Choroid plexus epithelial cell (primary cell): ENCODE measurements at regions not wholly inside any gene's neighbourhood (a gene's known extent, or its start where the extent isn't known, plus 50 kb on each side); places are given as distances from the start of the nearest gene placed in this dataset.

Experiments
- DNase-seq: peaks from one replicate; pipeline ENCODE4 v3.0.0-alpha.2; 2010; ENCODE audit warnings: low read depth
- H3K4me3 ChIP-seq: 2 replicates; pipeline ENCODE4 v1.5.1; 2011; ENCODE audit warnings: low read depth, mild to moderate bottlenecking, control low read depth, low read length, moderate library complexity
- TF ChIP-seq, protein P1 (sequence below): conservative IDR thresholded peaks from 2 replicates; pipeline ENCODE4 v1.5.1; 2011; ENCODE audit warnings: low read depth, mild to moderate bottlenecking, control low read depth, inconsistent platforms, low read length, moderate library complexity

DNA sequence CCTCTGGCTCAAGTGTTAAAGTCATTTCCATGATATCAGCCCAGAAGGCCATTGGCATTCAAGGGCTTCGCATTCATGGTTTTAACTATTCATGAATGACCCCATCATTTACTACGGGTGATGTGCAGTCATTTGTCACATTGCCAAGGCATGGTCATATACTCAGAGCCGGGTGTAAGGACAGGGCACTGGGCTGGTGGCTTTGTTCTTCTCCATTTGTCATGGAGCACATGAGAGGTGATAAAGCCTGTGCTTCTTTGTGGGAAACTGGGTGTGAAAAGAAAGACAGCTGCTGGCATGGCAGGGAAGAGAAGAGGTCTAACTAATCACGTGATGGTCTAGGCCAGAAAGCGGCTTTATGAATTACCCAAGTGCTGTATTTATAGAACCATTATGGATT lies 132.2 kb upstream of the PLXNA4 start:
- DNase-seq: no peak
- no peak overlapping the region for H3K4me3 ChIP-seq
- TF ChIP-seq, protein P1, sequence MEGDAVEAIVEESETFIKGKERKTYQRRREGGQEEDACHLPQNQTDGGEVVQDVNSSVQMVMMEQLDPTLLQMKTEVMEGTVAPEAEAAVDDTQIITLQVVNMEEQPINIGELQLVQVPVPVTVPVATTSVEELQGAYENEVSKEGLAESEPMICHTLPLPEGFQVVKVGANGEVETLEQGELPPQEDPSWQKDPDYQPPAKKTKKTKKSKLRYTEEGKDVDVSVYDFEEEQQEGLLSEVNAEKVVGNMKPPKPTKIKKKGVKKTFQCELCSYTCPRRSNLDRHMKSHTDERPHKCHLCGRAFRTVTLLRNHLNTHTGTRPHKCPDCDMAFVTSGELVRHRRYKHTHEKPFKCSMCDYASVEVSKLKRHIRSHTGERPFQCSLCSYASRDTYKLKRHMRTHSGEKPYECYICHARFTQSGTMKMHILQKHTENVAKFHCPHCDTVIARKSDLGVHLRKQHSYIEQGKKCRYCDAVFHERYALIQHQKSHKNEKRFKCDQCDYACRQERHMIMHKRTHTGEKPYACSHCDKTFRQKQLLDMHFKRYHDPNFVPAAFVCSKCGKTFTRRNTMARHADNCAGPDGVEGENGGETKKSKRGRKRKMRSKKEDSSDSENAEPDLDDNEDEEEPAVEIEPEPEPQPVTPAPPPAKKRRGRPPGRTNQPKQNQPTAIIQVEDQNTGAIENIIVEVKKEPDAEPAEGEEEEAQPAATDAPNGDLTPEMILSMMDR: no peak

DNA sequence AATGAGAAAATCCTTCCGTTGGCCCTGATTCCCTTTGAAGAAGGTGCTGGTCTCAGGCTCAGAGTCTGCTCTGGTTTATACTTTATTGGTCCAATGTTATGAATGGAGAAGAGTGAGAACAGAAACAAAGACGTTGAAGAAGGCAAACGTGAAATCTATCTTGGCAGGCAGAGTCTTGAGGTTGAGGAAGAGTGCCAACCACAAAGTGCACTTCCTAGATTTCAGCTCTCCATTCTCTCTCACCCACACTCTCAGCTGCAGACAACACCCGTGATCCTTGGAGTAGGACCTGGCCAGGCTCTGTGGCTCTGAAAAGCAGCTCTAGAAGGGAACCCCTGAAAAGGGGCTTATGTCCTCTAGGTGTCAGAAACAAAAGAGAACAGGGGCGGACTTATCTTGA lies 128.9 kb upstream of the PLXNA4 start:
- DNase-seq: no peak
- TF ChIP-seq, protein P1: no peak
- no peak overlapping the region for H3K4me3 ChIP-seq

DNA sequence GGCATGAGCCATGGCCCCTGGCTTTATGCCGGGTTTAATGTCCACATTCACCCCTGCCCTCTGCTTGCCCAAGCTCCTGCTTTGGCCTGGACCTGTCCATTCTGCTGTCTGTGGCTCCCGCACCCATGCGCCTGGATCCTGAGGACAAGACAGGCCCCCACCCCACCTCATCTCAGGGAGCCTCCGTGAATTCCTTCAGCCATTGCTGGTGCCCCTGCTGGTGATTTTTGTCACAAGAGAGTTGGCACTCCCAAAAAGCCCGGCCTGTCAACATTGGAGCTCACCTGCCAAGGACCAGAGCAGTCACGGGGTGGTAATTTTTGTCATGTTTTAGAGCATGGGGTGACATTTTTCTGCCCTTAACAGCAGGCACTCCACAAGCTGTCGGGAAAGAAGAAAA lies 127.5 kb upstream of the PLXNA4 start:
- DNase-seq: no peak
- TF ChIP-seq, protein P1: no peak

DNA sequence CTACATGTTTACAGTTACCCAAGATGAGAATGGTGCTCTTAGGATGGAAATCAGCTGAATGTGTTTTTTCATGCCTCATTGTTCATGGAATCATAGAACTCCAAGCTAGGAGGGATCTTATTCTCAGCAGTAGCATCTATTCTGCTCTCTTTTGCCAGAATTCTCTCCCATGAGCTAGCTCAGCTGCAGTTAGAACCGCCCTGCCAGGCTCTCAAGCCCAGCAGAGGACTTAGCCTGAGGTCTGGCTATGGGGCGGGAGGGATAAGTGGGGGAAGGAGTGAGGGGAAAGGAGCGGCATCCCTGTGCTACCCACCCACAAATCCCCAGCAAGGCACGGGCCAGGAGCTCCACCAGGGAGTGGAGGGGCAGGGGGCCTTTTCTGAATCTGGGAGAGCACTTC lies 120.7 kb upstream of the PLXNA4 start:
- no peak overlapping the region for H3K4me3 ChIP-seq
- TF ChIP-seq, protein P1: no peak
- DNase-seq: no peak

More for the DNA sequence above, 127.5 kb upstream of the PLXNA4 start:
- H3K4me3 ChIP-seq: no peak overlapping the region

DNA sequence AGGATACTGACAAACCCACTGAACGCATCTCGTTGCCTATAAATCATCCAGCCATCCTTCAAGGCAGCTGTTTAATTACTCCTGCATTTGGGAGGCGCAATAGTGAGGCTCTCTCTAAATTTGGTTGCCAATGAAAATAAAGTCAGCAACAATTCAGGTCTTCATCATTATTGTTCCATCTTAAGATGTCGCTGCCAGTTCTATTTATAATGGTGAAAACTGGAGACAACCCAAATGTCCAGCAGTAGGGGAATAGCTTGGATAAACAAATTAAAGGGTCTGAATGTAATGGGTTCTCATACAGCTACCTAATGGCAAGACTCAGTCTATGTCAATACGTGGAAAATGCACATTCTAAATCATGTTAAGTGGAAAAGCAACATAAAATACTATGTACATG lies 120.1 kb upstream of the PLXNA4 start:
- no peak for DNase-seq
- H3K4me3 ChIP-seq: no peak overlapping the region
- TF ChIP-seq, protein P1: no peak

DNA sequence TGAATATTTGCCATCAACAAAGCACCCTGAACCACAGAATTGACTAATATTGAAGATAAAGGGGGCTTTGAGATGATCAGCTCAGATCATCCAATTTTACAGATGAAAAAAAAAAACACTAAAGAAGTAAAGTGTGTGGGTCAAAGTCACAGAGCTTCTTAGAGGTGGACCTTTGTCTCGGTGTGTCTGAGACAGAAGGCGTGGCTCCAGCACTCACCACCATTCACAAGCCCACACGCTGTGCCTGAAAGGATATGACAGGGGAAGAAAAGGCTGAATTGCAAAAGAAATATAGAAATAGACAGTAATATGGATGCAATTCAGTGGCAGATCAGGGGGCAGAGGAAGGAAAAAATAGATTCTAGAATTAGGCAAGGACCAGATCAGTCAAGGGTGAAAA lies 114.9 kb upstream of the PLXNA4 start:
- no peak for DNase-seq
- no peak overlapping the region for H3K4me3 ChIP-seq
- TF ChIP-seq, protein P1: no peak

DNA sequence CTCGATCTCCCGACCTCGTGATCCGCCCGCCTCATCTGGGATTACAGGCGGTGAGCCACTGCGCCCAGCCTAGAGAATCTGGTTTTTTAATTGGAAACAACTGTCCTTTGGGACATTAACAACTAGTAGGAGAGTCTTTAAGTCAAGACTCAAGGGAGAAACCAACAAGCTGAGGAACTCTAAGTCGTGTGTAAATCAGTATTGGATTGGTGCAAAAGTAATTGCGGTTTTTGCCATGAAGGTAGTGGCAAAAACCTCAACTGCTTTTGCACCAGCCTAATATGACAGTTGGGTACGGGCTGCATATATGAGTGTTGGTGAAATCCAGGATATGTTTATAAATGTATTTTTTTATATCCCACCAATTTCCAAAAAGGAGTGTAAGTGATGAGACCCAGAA lies 113.9 kb upstream of the PLXNA4 start:
- TF ChIP-seq, protein P1: no peak
- no peak overlapping the region for H3K4me3 ChIP-seq
- DNase-seq: no peak
